Prostate gland (tissue), 2 donors: ENCODE measurements at regions not wholly inside any gene's neighbourhood (a gene's known extent, or its start where the extent isn't known, plus 50 kb on each side); places are given as distances from the start of the nearest gene placed in this dataset.

Experiments used
- POLR2AphosphoS5 ChIP-seq: sonication (generic); formaldehyde crosslinking; IDR thresholded peaks from one replicate; pipeline ENCODE4 v1.6.1; 2017; ENCODE audit warnings: antibody characterized with exemption
- TF ChIP-seq, protein P1 (sequence below), 4 experiments: fragments of 200-600 bp in 2 of 4; fragments of 450-650 bp in 2 of 4; sonication (generic) in 2 of 4; IDR thresholded peaks; 1 replicate in 3 of 4; 2 replicates in 1 of 4; pipeline ENCODE4 v1.5.1; 2016 to 2019; ENCODE audit warnings: antibody characterized with exemption in 4 of 4, mild to moderate bottlenecking in 2 of 4, moderate library complexity in 2 of 4

DNA sequence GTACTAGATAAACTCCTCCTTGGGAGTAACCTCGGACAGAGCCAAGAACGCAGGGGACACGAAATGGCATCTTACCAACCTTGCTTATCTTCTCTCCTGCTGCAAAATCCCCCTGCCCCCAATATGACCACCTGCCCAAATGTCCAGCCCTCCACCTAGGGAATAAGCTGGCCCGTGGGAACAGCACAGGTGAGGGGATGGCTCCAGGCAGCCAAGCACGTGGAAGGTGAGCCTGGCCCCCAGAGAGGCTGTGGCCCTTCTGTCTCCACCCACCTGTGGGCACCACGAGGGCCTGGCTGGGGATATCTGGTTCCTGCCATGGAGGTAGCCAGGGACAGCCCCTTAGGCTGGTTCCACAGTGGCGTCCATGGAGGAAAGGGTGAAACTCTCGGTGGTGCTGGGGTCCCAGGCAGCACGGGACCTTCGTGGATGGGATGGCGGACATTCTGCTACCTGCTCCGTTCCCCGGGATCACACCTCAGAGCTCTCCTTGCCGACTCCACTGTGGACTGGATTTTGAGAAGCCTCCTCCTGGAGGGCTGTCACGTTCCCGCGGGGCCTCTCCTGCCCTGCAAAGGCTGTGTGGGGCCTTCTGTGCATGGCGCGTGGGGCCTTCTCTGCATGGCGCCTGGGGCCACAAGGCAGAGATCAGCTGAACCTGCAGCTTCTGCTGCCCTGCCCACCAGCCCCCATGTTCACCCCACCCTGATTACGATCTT, 388.5 kb upstream of the TNRC6C start:
- TF ChIP-seq POLR2AphosphoS5, result no peak
- TF ChIP-seq, protein P1, sequence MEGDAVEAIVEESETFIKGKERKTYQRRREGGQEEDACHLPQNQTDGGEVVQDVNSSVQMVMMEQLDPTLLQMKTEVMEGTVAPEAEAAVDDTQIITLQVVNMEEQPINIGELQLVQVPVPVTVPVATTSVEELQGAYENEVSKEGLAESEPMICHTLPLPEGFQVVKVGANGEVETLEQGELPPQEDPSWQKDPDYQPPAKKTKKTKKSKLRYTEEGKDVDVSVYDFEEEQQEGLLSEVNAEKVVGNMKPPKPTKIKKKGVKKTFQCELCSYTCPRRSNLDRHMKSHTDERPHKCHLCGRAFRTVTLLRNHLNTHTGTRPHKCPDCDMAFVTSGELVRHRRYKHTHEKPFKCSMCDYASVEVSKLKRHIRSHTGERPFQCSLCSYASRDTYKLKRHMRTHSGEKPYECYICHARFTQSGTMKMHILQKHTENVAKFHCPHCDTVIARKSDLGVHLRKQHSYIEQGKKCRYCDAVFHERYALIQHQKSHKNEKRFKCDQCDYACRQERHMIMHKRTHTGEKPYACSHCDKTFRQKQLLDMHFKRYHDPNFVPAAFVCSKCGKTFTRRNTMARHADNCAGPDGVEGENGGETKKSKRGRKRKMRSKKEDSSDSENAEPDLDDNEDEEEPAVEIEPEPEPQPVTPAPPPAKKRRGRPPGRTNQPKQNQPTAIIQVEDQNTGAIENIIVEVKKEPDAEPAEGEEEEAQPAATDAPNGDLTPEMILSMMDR (IDR thresholded peaks at IDR 0.05), result no peak
